ENCODE measurements at regions not wholly inside any gene's neighbourhood (a gene's known extent, or its start where the extent isn't known, plus 50 kb on each side); places are given as distances from the start of the nearest gene placed in this dataset.

DNA sequence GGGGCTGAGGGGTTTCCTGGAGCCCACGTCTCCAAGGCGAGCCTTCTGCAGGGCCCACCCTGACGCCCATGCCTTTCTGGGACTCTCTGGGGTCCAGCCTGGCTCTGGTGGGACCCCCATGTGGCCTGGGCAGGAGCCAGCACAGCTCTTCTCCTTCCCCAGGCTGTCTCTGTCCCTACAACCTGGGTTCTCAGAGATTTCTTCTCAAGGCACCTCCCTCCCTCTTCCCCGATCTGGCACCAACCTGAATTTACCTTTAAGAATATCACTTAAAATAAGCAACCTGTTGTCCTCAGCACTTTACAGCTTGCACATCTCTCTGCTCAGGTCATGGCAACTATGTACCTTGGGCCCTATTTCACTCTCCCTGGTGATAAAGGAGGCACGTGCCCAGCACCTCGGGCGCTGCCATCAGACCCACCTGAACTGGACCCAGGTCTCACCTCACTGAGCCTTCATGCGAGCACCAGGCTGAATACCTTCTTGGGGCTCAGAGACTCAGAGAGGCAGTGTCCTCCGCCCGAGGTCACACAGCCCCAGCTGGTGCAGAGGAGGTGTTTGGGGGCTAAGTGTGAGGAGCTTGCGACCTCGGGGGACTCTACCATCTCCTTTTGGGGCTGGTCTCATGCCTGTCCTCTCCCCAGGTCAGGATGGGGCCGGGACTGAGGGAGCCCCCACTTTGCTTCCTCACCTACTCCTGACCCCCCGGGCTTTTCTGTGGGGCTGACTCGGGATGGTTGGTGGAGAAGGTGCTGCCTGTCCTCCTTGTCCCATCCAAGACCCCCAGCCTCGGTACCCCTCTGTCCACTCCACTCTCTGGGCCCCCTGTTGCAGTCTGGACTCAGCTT lies 217.7 kb downstream of the C9orf50 start:
- TF ChIP-seq, protein P1, sequence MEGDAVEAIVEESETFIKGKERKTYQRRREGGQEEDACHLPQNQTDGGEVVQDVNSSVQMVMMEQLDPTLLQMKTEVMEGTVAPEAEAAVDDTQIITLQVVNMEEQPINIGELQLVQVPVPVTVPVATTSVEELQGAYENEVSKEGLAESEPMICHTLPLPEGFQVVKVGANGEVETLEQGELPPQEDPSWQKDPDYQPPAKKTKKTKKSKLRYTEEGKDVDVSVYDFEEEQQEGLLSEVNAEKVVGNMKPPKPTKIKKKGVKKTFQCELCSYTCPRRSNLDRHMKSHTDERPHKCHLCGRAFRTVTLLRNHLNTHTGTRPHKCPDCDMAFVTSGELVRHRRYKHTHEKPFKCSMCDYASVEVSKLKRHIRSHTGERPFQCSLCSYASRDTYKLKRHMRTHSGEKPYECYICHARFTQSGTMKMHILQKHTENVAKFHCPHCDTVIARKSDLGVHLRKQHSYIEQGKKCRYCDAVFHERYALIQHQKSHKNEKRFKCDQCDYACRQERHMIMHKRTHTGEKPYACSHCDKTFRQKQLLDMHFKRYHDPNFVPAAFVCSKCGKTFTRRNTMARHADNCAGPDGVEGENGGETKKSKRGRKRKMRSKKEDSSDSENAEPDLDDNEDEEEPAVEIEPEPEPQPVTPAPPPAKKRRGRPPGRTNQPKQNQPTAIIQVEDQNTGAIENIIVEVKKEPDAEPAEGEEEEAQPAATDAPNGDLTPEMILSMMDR (IDR thresholded peaks at IDR 0.05), result no peak
- TF ChIP-seq POLR2AphosphoS5 (IDR thresholded peaks at IDR 0.05), result no peak
- no peak for TF ChIP-seq POLR2A (IDR thresholded peaks at IDR 0.05)
- TF ChIP-seq EP300 (IDR thresholded peaks at IDR 0.05), result no peak
- intact Hi-C loops (cut with DNase I), result no loop called here
- no peaks in the 10 kb centered on the region for H3K36me3 ChIP-seq
- no peaks in the 10 kb centered on the region for H3K9me3 ChIP-seq
- H3K4me1 ChIP-seq, result peaks cover 2 to 47% (median 27%) of the 10 kb centered on the region in 4 donors
- no peak overlapping the region for H3K4me3 ChIP-seq
- WGBS, 2 donors, result 88 to 89% methylated on average over 16 of the region's 16 CpGs
- H3K27ac ChIP-seq, result peak overlapping the region; percentile 56 to 76 (median 74)
- DNase-seq, result no peak
- no peaks in the 10 kb centered on the region for H3K27me3 ChIP-seq

DNA sequence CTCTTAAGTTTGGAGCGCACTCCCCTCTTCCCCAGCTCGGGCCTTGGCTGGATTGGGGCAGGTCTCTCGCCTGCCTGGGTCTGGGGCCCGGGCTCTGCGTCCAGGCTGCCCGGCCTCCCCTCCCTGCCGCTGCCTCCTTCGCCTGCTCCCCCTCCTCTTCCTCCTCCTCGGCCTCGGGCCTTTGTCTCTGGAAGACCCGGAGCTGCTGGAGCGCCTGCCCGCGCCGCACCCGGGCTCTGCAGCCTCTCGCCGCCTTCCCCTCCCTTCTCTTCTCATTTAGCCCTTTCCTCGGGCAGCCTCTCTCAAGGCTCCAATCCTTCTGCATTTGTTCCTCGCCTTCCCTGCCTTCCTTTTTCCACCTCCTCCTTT lies 218.5 kb downstream of the C9orf50 start:
- DNase-seq, result no peak
- TF ChIP-seq POLR2A (IDR thresholded peaks at IDR 0.05), result no peak
- TF ChIP-seq POLR2AphosphoS5 (IDR thresholded peaks at IDR 0.05), result no peak
- TF ChIP-seq EP300 (IDR thresholded peaks at IDR 0.05), result no peak
- TF ChIP-seq, protein P1 (IDR thresholded peaks at IDR 0.05), result no peak
- H3K27me3 ChIP-seq, result no peaks in the 10 kb centered on the region
- 59 to 70% methylated on average over 20 of the region's 20 CpGs for WGBS, 2 donors
- intact Hi-C loops (cut with DNase I), result no loop called here
- peaks cover 2 to 43% (median 26%) of the 10 kb centered on the region in 4 donors for H3K4me1 ChIP-seq
- peak overlapping the region; percentile 56 to 76 (median 74) for H3K27ac ChIP-seq
- peak overlapping the region in 3 of 4 donors; percentile 3 to 25 (median 9) for H3K4me3 ChIP-seq
- H3K36me3 ChIP-seq, result no peaks in the 10 kb centered on the region
- no peaks in the 10 kb centered on the region for H3K9me3 ChIP-seq

DNA sequence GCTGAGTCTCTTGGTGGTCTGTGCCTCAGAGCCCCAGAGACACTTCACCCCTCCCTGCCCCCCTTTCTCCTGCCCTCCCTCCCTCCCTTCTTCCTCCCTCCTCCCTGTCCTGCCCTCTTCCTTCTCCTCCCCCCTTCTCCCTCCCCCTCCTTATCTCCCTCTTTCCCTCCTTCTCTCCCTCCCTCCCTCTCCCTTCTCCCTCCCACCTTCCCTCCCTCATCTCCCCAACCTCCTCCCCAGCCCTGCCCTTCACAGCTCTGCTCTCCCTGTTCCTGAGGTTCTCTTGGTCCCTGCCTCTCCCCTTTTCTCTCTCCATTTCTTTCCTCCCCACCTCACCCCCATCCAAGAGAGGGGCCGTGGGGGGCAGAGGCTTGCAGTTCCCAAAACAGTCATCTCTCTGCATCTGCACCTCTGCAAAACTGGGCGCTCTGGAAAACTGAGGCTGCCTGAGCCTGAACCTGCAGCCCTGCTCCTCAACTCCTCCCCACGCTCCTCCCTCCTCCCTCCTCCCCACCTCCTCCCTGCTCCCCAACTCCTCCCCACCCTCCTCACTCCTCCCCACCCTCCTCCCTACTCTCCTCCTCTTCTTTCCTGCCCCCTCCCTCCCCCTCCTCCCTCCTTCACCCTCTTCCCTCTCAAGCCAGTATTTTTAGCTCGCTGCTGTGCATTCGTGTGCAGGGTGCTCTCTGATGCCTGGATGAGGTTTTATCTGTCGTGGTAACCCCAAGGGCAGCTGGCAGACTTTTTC lies 219.1 kb downstream of the C9orf50 start:
- intact Hi-C loops (cut with DNase I), result no loop called here
- Histone ChIP-seq H3K9me3 (no peaks in the 10 kb centered on the region), H3K4me1 (peaks cover 2 to 43% (median 26%) of the 10 kb centered on the region in 4 donors), H3K4me3 (peak overlapping the region in 3 of 4 donors; percentile 3 to 25 (median 9)), H3K27me3 (no peaks in the 10 kb centered on the region), H3K36me3 (no peaks in the 10 kb centered on the region), H3K27ac (peak overlapping the region; percentile 56 to 76 (median 74))
- WGBS, 2 donors, result 34 to 42% methylated on average over 6 of the region's 6 CpGs
- DNase-seq, result no peak
- TF ChIP-seq, protein P1 (IDR thresholded peaks at IDR 0.05), result no peak
- TF ChIP-seq POLR2AphosphoS5 (IDR thresholded peaks at IDR 0.05), result no peak
- no peak for TF ChIP-seq EP300 (IDR thresholded peaks at IDR 0.05)
- TF ChIP-seq POLR2A (IDR thresholded peaks at IDR 0.05), result no peak

DNA sequence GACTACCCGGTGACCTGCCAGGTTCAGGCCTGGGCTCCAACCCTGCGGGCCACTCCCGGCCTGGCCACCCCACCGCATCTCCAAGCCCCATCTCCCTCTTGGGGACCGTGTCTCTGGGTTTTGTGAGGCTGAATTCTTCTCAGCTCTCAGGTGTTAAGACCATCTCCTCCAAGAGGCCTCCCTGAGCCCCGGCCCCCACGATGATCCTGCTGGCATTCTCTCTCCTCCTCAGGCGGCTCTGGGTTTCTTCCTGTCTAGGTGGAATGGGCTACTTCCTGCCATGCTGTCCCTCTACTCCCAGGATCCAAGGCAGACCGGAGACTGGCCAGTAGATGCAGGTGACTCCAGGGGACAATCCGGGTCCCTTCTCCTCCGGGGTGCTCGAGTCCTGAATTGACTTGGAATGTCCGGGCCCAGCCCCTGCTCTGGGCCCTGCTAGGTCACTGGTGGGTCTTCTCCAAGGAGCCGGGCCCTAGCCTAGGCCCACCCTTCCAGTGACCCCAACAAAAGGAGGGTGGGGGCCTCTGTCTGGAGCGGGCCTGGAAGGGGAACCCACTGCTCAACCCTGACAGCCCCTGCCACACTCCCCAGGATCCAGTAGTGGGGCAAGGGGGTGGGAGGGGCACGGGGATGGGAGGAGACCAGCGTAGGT lies 219.8 kb downstream of the C9orf50 start:
- Histone ChIP-seq H3K36me3 (no peaks in the 10 kb centered on the region), H3K4me3 (no peak overlapping the region), H3K4me1 (peaks cover 2 to 43% (median 26%) of the 10 kb centered on the region in 4 donors), H3K9me3 (no peaks in the 10 kb centered on the region), H3K27me3 (no peaks in the 10 kb centered on the region), H3K27ac (peak overlapping the region; percentile 45 to 76 (median 74))
- intact Hi-C loops (cut with DNase I), result no loop called here
- WGBS, 2 donors, result 83 to 86% methylated on average over 17 of the region's 17 CpGs
- TF ChIP-seq POLR2A (IDR thresholded peaks at IDR 0.05), result no peak
- TF ChIP-seq EP300 (IDR thresholded peaks at IDR 0.05), result no peak
- TF ChIP-seq, protein P1 (IDR thresholded peaks at IDR 0.05), result no peak
- TF ChIP-seq POLR2AphosphoS5 (IDR thresholded peaks at IDR 0.05), result no peak
- no peak for DNase-seq
